HL-60/S4 (cell line): ENCODE measurements at regions not wholly inside any gene's neighbourhood (a gene's known extent, or its start where the extent isn't known, plus 50 kb on each side); places are given as distances from the start of the nearest gene placed in this dataset.

Experiments
- in situ Hi-C: fragments of 300-500 bp; cut with MboI; formaldehyde crosslinking; loops from 2 replicates; pipeline ENCODE4 v1.14.3; 2022; ENCODE audit warnings: low sequenced_read_pairs

- in situ Hi-C loops: no loop called here
Measured at GRCh38 chr4:11901089-11901488, 472.4 kb upstream of the HS3ST1 start.

GRCh38 chr4:11900359-11900758, 471.7 kb upstream of the HS3ST1 start:
- in situ Hi-C loops: no loop called here

- in situ Hi-C loops: no loop called here
Measured at GRCh38 chr4:11898796-11899195, 470.1 kb upstream of the HS3ST1 start.

- in situ Hi-C loops: no loop called here
Measured at GRCh38 chr4:11895766-11896165, 467.1 kb upstream of the HS3ST1 start.

GRCh38 chr4:11894977-11895376, 466.3 kb upstream of the HS3ST1 start:
- in situ Hi-C loops: no loop called here

- in situ Hi-C loops: no loop called here
Measured at GRCh38 chr4:11894221-11894620, 465.5 kb upstream of the HS3ST1 start.

GRCh38 chr4:11889099-11889498, 460.4 kb upstream of the HS3ST1 start:
- in situ Hi-C loops: no loop called here

GRCh38 chr4:11881947-11882346, 453.3 kb upstream of the HS3ST1 start:
- in situ Hi-C loops: no loop called here

GRCh38 chr4:11881364-11881763, 452.7 kb upstream of the HS3ST1 start:
- in situ Hi-C loops: no loop called here

- in situ Hi-C loops: no loop called here
Measured at GRCh38 chr4:11878241-11878640, 449.5 kb upstream of the HS3ST1 start.

GRCh38 chr4:11876104-11876503, 447.4 kb upstream of the HS3ST1 start:
- in situ Hi-C loops: no loop called here

GRCh38 chr4:11869191-11869870, 440.6 kb upstream of the HS3ST1 start:
- in situ Hi-C loops: no loop called here

- in situ Hi-C loops: no loop called here
Measured at GRCh38 chr4:11866391-11866790, 437.7 kb upstream of the HS3ST1 start.

- in situ Hi-C loops: no loop called here
Measured at GRCh38 chr4:11860996-11861395, 432.3 kb upstream of the HS3ST1 start.

GRCh38 chr4:11857881-11858280, 429.2 kb upstream of the HS3ST1 start:
- in situ Hi-C loops: no loop called here

GRCh38 chr4:11847167-11847566, 418.5 kb upstream of the HS3ST1 start:
- in situ Hi-C loops: no loop called here

GRCh38 chr4:11843927-11844326, 415.2 kb upstream of the HS3ST1 start:
- in situ Hi-C loops: no loop called here

- in situ Hi-C loops: no loop called here
Measured at GRCh38 chr4:11843340-11843739, 414.6 kb upstream of the HS3ST1 start.

GRCh38 chr4:11842620-11843263, 414.0 kb upstream of the HS3ST1 start:
- in situ Hi-C loops: no loop called here

GRCh38 chr4:11839889-11840288, 411.2 kb upstream of the HS3ST1 start:
- in situ Hi-C loops: no loop called here

- in situ Hi-C loops: no loop called here
Measured at GRCh38 chr4:11831739-11832138, 403.0 kb upstream of the HS3ST1 start.

GRCh38 chr4:11824566-11824965, 395.9 kb upstream of the HS3ST1 start:
- in situ Hi-C loops: no loop called here
